Rectal smooth muscle tissue (tissue), 1 donor: ENCODE measurements at regions not wholly inside any gene's neighbourhood (a gene's known extent, or its start where the extent isn't known, plus 50 kb on each side); places are given as distances from the start of the nearest gene placed in this dataset.
"Not testable (repeated sequence)": the region's sequence is repeated elsewhere in the genome, so short reads cannot be mapped to it uniquely, and the experiment has no call there.

Experiments
- H3K27ac ChIP-seq: one replicate; pipeline ENCODE4 v1.7.0; 2013; ENCODE audit warnings: low read depth, low read length, inconsistent platforms
- H3K27me3 ChIP-seq: one replicate; pipeline ENCODE4 v1.7.0; 2013; ENCODE audit warnings: low read length; ENCODE audit not compliant: control insufficient read depth, insufficient read depth
- H3K36me3 ChIP-seq: one replicate; pipeline ENCODE4 v1.7.0; 2013; ENCODE audit warnings: low read length; ENCODE audit not compliant: control insufficient read depth, insufficient read depth
- H3K4me1 ChIP-seq: one replicate; pipeline ENCODE4 v1.7.0; 2013; ENCODE audit warnings: low read length; ENCODE audit not compliant: control insufficient read depth, insufficient read depth
- H3K4me3 ChIP-seq: one replicate; pipeline ENCODE4 v1.7.0; 2013; ENCODE audit warnings: low read length
- H3K9ac ChIP-seq: one replicate; pipeline ENCODE4 v1.7.0; 2013; ENCODE audit warnings: low read length

DNA sequence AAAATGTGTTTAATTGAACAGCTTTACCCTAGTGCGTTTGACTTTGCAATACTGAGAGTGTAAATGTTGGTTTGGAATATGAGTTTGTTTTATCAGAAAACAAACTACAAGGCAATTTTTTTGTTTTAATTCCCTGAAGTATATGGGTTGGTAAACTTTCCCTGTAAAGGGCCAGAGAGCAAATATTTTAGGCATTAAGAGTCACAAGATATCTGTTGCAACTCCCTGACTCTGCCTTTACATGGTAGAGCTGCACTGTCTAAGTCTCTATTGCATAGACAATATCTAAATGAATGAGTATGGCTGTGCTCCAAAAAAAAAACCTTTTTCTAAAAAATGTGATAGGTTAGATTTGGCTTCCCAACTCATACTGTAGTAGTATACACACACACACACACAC is 115.1 kb upstream of the PBX1 start:
- H3K27ac ChIP-seq = no peak overlapping the region
- no peaks in the 10 kb centered on the region for H3K27me3 ChIP-seq
- peaks cover 4% of the 10 kb centered on the region for H3K4me1 ChIP-seq
- H3K36me3 ChIP-seq = no peaks in the 10 kb centered on the region
- H3K9ac ChIP-seq = no peak overlapping the region
- no peak overlapping the region for H3K4me3 ChIP-seq

GRCh38 chr1:164446020-164446419 is 113.0 kb upstream of the PBX1 start:
- Histone ChIP-seq H3K4me3 (no peak overlapping the region), H3K27me3 (no peaks in the 10 kb centered on the region), H3K9ac (no peak overlapping the region), H3K36me3 (no peaks in the 10 kb centered on the region), H3K27ac (no peak overlapping the region), H3K4me1 (peaks cover under 1% of the 10 kb centered on the region)

GRCh38 chr1:164452549-164452948 is 106.4 kb upstream of the PBX1 start:
- no peak overlapping the region for H3K27ac ChIP-seq
- H3K4me3 ChIP-seq = no peak overlapping the region
- H3K27me3 ChIP-seq = no peaks in the 10 kb centered on the region
- H3K36me3 ChIP-seq = no peaks in the 10 kb centered on the region
- H3K9ac ChIP-seq = no peak overlapping the region
- no peaks in the 10 kb centered on the region for H3K4me1 ChIP-seq

GRCh38 chr1:164456272-164456671 is 102.7 kb upstream of the PBX1 start:
- Histone ChIP-seq H3K4me3 (no peak overlapping the region), H3K9ac (no peak overlapping the region), H3K36me3 (no peaks in the 10 kb centered on the region), H3K4me1 (no peaks in the 10 kb centered on the region), H3K27ac (no peak overlapping the region), H3K27me3 (no peaks in the 10 kb centered on the region)

DNA sequence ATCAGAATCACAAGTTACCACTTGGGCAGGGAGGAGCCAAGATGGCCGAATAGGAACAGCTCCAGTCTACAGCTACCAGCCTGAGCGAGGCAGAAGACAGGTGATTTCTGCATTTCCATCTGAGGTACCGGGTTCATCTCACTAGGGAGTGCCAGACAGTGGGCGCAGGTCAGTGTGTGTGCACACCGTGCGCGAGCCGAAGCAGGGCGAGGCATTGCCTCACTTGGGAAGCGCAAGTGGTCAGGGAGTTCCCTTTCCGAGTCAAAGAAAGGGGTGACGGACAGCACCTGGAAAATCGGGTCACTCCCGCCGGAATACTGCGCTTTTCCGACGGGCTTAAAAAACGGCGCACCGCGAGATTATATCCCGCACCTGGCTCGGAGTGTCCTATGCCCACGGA is 99.8 kb upstream of the PBX1 start:
- H3K27me3 ChIP-seq, H3K4me3 ChIP-seq, H3K27ac ChIP-seq, H3K36me3 ChIP-seq, H3K4me1 ChIP-seq, H3K9ac ChIP-seq: not testable (repeated sequence)

DNA sequence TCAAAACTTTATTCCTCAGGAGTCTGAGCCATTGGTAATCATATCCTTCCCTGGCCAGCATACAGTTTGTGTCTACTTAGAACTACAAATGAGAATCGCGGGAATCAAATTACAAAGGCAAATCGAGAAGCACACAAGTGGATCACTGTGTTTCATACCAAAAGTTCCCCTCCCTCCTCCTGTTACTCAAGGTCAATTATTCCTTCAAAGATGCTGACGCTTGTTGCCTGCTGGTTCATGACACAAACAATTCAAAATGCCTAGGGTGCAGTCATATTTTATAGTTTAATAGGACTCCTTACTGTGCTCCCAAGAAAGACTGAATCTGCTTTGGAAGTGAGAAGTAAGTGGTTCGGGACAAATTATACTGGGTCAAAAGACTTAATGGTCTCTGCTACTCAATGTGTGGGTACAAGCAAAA is 93.0 kb upstream of the PBX1 start:
- Histone ChIP-seq H3K27ac (no peak overlapping the region), H3K36me3 (no peaks in the 10 kb centered on the region), H3K9ac (no peak overlapping the region), H3K4me1 (no peaks in the 10 kb centered on the region), H3K27me3 (no peaks in the 10 kb centered on the region), H3K4me3 (no peak overlapping the region)

GRCh38 chr1:164466429-164466828 is 92.6 kb upstream of the PBX1 start:
- Histone ChIP-seq H3K27me3 (no peaks in the 10 kb centered on the region), H3K4me1 (no peaks in the 10 kb centered on the region), H3K27ac (no peak overlapping the region), H3K9ac (no peak overlapping the region), H3K36me3 (no peaks in the 10 kb centered on the region), H3K4me3 (no peak overlapping the region)

- no peak overlapping the region for H3K9ac ChIP-seq
- no peaks in the 10 kb centered on the region for H3K36me3 ChIP-seq
- no peaks in the 10 kb centered on the region for H3K27me3 ChIP-seq
- H3K4me3 ChIP-seq = no peak overlapping the region
- no peak overlapping the region for H3K27ac ChIP-seq
- H3K4me1 ChIP-seq = no peaks in the 10 kb centered on the region
Observed at GRCh38 chr1:164470996-164471395, 88.0 kb upstream of the PBX1 start.

DNA sequence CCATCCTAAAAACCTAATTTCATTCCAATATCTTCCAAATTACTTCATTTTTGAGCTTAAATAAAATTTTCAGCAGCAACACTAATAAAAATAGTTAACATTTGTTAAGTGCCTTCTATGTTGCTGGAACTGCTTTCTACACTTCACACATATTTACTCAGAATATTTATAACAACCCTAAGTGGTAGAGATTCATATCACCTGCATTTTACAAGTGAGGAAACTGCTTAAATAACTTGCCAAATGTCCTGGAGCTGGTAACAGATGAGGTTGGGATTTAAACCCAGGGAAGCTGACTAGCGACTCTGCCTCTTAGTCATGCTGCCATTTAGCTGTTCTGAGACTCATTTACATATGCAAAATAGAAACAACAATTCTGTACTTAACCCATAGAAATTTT is 86.1 kb upstream of the PBX1 start:
- Histone ChIP-seq H3K27me3 (no peaks in the 10 kb centered on the region), H3K4me1 (no peaks in the 10 kb centered on the region)

GRCh38 chr1:164473544-164473943 is 85.4 kb upstream of the PBX1 start:
- H3K27me3 ChIP-seq = no peaks in the 10 kb centered on the region

More for the DNA sequence above, 86.1 kb upstream of the PBX1 start:
- Histone ChIP-seq H3K4me3 (no peak overlapping the region), H3K36me3 (no peaks in the 10 kb centered on the region), H3K27ac (no peak overlapping the region), H3K9ac (no peak overlapping the region)

GRCh38 chr1:164475834-164476233 is 83.2 kb upstream of the PBX1 start:
- no peaks in the 10 kb centered on the region for H3K27me3 ChIP-seq
- no peak overlapping the region for H3K9ac ChIP-seq
- H3K27ac ChIP-seq = no peak overlapping the region
- no peaks in the 10 kb centered on the region for H3K4me1 ChIP-seq
- no peak overlapping the region for H3K4me3 ChIP-seq
- no peaks in the 10 kb centered on the region for H3K36me3 ChIP-seq

More at GRCh38 chr1:164473544-164473943, 85.4 kb upstream of the PBX1 start:
- H3K36me3 ChIP-seq = no peaks in the 10 kb centered on the region
- H3K4me1 ChIP-seq = no peaks in the 10 kb centered on the region
- no peak overlapping the region for H3K4me3 ChIP-seq
- no peak overlapping the region for H3K27ac ChIP-seq
- no peak overlapping the region for H3K9ac ChIP-seq

DNA sequence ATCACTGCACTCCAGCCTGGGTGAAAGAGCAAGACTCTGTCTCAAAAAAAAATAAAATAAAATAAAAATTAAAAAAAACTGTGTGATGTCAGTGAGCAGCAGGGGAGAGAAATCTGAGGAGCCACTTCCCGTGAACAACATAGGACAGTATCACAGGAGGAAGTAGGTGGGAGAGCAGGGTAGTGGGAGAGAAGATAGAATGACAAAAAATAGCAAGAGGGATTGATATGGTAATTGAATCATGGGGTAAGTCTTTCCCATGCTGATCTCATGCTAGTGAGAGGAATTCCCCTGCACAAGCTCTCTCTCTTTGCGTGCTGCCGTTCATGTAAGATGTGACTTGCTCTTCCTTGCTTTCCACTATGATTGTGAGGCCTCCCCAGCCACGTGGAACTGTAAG is 81.6 kb upstream of the PBX1 start:
- Histone ChIP-seq H3K4me1 (no peaks in the 10 kb centered on the region), H3K4me3 (no peak overlapping the region), H3K27ac (no peak overlapping the region), H3K36me3 (no peaks in the 10 kb centered on the region), H3K27me3 (no peaks in the 10 kb centered on the region), H3K9ac (no peak overlapping the region)

DNA sequence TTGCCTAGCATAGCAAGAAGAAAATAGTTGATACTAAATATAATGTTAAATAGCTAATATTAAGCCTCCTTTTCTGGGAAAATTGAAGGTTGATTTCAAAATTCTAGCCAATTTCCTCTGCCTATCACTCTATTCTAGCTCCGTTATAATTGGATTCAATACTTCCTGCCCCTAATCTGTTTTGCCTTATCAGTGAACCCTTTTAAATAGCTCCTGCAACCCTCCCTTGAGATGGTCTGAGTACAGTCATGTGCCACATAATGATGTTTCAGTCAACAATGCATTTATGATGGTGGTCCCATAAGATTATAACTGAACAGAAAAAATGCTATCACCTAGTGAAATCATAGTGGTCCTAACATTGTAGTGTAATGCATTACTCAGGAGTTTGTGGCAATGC is 79.7 kb upstream of the PBX1 start:
- Histone ChIP-seq H3K27ac (no peak overlapping the region), H3K36me3 (no peaks in the 10 kb centered on the region), H3K4me1 (no peaks in the 10 kb centered on the region), H3K9ac (no peak overlapping the region), H3K27me3 (no peaks in the 10 kb centered on the region), H3K4me3 (no peak overlapping the region)
